GM12891 (cell line): ENCODE measurements at regions not wholly inside any gene's neighbourhood (a gene's known extent, or its start where the extent isn't known, plus 50 kb on each side); places are given as distances from the start of the nearest gene placed in this dataset.

Experiments
- DNase-seq: peaks from one replicate; pipeline ENCODE4 v3.0.0; 2011; ENCODE audit warnings: low spot score; ENCODE audit not compliant: insufficient read length
- FAIRE-seq: peaks from 2 replicates; lab custom pipeline; 2011; peaks lifted over from hg19 to GRCh38; lab: Jason Lieb, UNC
- PAX5 ChIP-seq: IDR thresholded peaks from 2 replicates; pipeline ENCODE4 v1.6.1; 2011; ENCODE audit warnings: low read length, moderate library complexity, mild to moderate bottlenecking; ENCODE audit not compliant: insufficient read depth, severe bottlenecking
- POLR2A ChIP-seq: IDR thresholded peaks from 2 replicates; pipeline ENCODE4 v1.6.1; 2011; ENCODE audit warnings: low read depth, low read length, control low read depth
- POLR2AphosphoS5 ChIP-seq: IDR thresholded peaks from 2 replicates; pipeline ENCODE4 v1.6.1; 2011; ENCODE audit warnings: low read depth, low read length, control low read depth
- POU2F2 ChIP-seq: IDR thresholded peaks from 2 replicates; pipeline ENCODE4 v1.6.1; 2011; ENCODE audit warnings: low read depth, mild to moderate bottlenecking, control low read depth, low read length, moderate library complexity
- SPI1 ChIP-seq: IDR thresholded peaks from 2 replicates; pipeline ENCODE4 v1.6.1; 2011; ENCODE audit warnings: low read depth, low read length, control low read depth
- TAF1 ChIP-seq: IDR thresholded peaks from 2 replicates; pipeline ENCODE4 v1.6.1; 2011; ENCODE audit warnings: low read depth, low read length, control low read depth

DNA sequence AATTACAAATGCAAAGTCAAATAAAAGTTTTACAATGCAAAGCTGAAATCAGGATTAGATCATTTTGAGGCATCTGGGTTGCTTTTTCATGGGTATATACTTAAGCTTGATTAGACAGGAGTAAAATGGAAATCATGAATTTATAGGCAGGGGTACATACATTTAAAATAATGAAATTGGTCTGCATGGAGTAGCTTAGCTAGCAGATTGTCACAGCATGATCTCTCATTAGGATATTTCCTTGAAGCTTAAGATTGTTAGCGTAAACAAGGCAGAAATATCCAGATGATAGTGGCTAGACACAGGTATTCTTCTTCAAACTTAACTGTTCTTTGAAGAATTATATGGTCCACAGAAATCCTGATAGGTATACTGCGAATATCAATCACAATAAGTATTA, 1627.0 kb upstream of the PCDH20 start:
- no peak for TF ChIP-seq SPI1
- no peak for TF ChIP-seq POLR2AphosphoS5
- no peak for TF ChIP-seq POU2F2
- TF ChIP-seq TAF1, result no peak
- TF ChIP-seq PAX5, result no peak
- TF ChIP-seq POLR2A, result no peak
- DNase-seq (no peak), FAIRE-seq (no peak)

DNA sequence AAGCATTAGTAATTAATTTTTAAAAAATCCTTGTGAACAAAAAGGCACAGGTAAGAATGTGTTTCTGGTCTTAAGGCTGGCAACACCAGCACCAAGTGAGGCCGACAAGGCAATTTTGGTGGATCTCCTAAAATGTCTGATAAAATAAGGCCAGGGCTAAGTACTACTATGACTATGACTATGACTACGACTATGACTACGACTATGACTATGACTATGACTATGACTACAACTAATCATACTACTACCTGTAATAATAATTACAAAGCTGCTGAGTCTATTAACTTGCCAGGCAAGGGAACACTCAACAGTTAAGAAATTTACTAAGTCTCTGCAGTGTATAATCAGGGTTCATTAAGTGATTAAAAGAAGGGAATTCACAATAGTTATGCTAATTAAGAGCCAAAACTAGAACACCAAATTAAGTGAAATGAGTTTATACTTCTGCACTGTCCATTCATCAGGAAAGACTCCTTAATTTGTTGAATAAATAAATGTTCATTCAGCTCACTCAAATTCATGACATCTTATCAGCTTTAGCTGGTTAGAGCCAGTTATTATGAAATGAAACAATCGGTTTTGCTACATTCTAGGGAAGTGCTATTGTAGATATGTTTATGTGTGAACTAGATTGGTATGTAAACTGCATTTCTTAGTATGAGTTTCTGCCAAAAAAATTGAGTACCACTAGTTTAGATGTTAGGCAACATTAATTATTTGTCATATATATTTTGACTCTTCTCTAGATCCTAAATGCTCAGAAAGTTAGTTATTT, 1626.2 kb upstream of the PCDH20 start:
- FAIRE-seq, result no peak
- DNase-seq, result no peak
- TF ChIP-seq POU2F2, result no peak
- TF ChIP-seq PAX5, result no peak
- no peak for TF ChIP-seq POLR2A
- no peak for TF ChIP-seq TAF1
- TF ChIP-seq SPI1, result no peak
- TF ChIP-seq POLR2AphosphoS5, result no peak

DNA sequence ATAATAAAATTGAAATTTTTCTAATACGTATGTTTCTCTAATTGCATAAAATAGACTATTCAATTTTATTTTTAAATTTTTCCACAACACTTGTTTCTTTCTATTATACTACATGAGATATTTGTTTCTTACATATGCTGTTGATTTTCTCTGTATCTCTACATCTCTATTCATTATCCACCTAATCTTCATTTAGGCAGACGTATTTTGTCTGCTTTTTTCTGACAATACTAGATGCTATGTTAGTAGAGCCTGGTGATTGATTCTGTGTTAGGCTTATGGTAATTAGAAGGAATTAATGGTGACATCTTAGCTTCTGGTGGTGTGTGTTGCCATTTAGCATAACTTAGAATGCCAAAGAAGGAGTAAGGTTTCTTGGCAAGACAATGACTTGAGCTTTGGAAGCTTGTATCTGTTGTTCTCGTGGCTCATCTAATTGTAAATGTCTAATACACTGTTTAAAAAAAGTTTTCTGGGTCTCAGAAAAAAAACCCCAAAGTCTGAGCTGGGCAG, 1610.7 kb upstream of the PCDH20 start:
- no peak for DNase-seq
- TF ChIP-seq POU2F2, result no peak
- TF ChIP-seq TAF1, result no peak
- TF ChIP-seq POLR2A, result no peak
- TF ChIP-seq PAX5, result no peak
- no peak for TF ChIP-seq SPI1
- TF ChIP-seq POLR2AphosphoS5, result no peak
- no peak for FAIRE-seq

DNA sequence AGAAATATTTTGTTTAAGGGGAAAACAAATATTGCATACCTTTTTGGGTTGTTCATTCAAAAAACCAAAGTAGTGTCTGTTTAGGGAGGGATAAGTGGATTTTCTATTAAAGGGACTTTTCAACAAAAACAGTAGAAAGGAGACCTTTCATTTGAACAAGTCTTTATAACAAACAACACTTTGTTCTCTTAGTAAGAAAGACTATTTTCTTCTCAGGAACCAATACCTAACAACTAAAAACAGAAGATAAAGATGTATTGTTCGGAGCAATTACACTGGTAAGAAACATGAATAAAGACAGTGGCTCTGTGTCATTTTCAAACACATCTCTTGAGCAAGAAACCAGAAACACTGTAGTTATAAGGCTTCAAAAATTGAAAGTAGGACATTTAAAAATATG, 1610.1 kb upstream of the PCDH20 start:
- DNase-seq (no peak), FAIRE-seq (no peak)
- no peak for TF ChIP-seq POU2F2
- TF ChIP-seq SPI1, result no peak
- TF ChIP-seq POLR2AphosphoS5, result no peak
- TF ChIP-seq POLR2A, result no peak
- TF ChIP-seq TAF1, result no peak
- no peak for TF ChIP-seq PAX5

GRCh38 chr13:63024458-63024857, 1608.8 kb upstream of the PCDH20 start:
- FAIRE-seq (no peak), DNase-seq (no peak)
- TF ChIP-seq POLR2AphosphoS5 (no peak), POLR2A (no peak), TAF1 (no peak), POU2F2 (no peak), SPI1 (no peak), PAX5 (no peak)

- FAIRE-seq (no peak), DNase-seq (no peak)
- no peak for TF ChIP-seq TAF1
- TF ChIP-seq POU2F2, result no peak
- TF ChIP-seq PAX5, result no peak
- TF ChIP-seq SPI1, result no peak
- no peak for TF ChIP-seq POLR2A
- TF ChIP-seq POLR2AphosphoS5, result no peak
These were observed 1596.3 kb upstream of the PCDH20 start for GRCh38 chr13:63011996-63012395.

- FAIRE-seq (no peak), DNase-seq (no peak)
- TF ChIP-seq SPI1 (no peak), POU2F2 (no peak)
These were observed 1594.5 kb upstream of the PCDH20 start for GRCh38 chr13:63010072-63010658.

DNA sequence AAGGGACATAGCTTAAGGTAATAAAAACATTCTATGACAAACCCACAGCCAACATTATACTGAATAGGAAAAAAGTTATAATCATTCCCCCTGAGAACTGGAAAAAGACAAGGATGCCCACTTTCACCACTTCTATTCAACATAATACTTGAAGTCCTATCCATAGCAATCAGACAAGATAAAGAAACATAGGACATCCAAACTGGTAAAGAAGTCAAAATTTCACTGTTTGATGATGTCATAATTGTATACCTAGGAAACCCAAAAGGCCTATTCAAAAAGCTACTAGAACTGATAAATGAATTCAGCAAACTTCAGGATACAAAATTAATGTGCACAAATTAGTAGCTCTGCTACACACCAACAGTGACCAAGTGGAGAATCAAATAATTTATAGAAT, 1590.0 kb upstream of the PCDH20 start:
- no peak for TF ChIP-seq TAF1
- TF ChIP-seq SPI1, result no peak
- no peak for TF ChIP-seq POU2F2
- TF ChIP-seq POLR2A, result no peak
- no peak for TF ChIP-seq POLR2AphosphoS5
- no peak for TF ChIP-seq PAX5
- FAIRE-seq, result no peak
- no peak for DNase-seq

- TF ChIP-seq TAF1, result no peak
- TF ChIP-seq SPI1, result no peak
- no peak for TF ChIP-seq POLR2A
- no peak for TF ChIP-seq POLR2AphosphoS5
- no peak for TF ChIP-seq PAX5
- no peak for TF ChIP-seq POU2F2
- FAIRE-seq, result no peak
These were observed 1582.0 kb upstream of the PCDH20 start for GRCh38 chr13:62997696-62998095.

More at GRCh38 chr13:62997696-62998095, 1582.0 kb upstream of the PCDH20 start:
- no peak for DNase-seq
